Fibroblast of villous mesenchyme (primary cell): ENCODE measurements at regions not wholly inside any gene's neighbourhood (a gene's known extent, or its start where the extent isn't known, plus 50 kb on each side); places are given as distances from the start of the nearest gene placed in this dataset.

Experiments
- DNase-seq: peaks from one replicate; pipeline ENCODE4 v3.0.0-alpha.2; 2010; ENCODE audit warnings: low read depth
- H3K4me3 ChIP-seq: 2 replicates; pipeline ENCODE4 v1.5.1; 2011; ENCODE audit warnings: low read depth, mild to moderate bottlenecking, low read length
- TF ChIP-seq, protein P1 (sequence below): IDR thresholded peaks from 2 replicates; pipeline ENCODE4 v1.5.1; 2012; ENCODE audit warnings: low read depth, mild to moderate bottlenecking, low read length; ENCODE audit not compliant: insufficient read depth

DNA sequence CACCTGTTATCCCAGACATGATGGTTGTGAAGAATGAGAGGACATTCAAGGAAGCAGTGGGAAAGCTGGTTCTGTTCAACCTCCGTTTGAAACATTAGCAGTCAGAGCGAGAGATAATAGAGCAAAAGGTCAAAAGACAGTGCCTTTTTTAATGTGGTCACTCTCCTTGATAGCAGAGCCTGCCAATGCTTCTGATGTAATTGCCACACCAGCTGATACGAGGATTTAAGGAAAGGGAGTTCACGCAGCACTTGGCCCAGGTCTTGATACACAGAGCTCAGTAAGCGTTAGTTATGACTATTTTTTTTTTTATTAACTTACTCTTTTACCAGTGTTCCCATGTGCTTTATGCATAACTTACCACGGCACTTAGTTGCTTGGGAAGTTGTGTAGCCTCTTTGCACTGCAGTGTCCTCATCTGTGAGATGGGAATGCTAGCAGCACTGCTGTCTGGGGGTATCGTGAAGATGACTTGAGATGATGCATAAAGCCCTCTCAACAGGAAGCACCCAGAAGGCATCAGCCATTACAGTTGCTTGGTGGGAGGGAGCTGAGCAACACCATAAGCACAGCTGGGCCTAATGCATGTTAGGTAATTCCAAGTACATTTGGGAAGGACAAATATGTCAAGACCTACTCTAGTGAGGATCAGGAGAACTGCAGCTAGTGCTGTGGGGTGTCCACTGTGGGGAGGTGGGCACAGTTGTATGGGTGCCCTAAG is 123.3 kb upstream of the RASGRP1 start:
- DNase-seq, result no peak
- TF ChIP-seq, protein P1, sequence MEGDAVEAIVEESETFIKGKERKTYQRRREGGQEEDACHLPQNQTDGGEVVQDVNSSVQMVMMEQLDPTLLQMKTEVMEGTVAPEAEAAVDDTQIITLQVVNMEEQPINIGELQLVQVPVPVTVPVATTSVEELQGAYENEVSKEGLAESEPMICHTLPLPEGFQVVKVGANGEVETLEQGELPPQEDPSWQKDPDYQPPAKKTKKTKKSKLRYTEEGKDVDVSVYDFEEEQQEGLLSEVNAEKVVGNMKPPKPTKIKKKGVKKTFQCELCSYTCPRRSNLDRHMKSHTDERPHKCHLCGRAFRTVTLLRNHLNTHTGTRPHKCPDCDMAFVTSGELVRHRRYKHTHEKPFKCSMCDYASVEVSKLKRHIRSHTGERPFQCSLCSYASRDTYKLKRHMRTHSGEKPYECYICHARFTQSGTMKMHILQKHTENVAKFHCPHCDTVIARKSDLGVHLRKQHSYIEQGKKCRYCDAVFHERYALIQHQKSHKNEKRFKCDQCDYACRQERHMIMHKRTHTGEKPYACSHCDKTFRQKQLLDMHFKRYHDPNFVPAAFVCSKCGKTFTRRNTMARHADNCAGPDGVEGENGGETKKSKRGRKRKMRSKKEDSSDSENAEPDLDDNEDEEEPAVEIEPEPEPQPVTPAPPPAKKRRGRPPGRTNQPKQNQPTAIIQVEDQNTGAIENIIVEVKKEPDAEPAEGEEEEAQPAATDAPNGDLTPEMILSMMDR, result no peak
- no peak overlapping the region for H3K4me3 ChIP-seq

DNA sequence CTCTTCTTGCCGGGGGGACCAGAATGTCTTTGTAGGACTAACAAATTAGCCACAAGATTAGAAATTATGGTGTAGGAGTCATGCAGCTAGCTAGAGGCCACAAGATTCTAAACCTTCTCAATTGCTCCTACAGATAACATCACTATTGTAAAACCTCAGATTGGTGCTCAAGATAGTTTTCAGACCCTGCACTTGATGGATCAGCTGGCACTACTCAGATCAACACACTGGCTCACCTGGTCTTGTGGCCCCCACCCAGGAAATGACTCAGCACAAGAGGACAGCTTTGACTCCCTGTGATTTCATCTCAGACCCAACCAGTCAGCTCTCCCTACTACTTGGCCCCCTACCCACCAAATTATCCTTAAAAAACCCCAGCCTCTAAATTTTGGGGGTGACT is 124.1 kb upstream of the RASGRP1 start:
- H3K4me3 ChIP-seq, result no peak overlapping the region
- TF ChIP-seq, protein P1, result no peak
- DNase-seq, result no peak

DNA sequence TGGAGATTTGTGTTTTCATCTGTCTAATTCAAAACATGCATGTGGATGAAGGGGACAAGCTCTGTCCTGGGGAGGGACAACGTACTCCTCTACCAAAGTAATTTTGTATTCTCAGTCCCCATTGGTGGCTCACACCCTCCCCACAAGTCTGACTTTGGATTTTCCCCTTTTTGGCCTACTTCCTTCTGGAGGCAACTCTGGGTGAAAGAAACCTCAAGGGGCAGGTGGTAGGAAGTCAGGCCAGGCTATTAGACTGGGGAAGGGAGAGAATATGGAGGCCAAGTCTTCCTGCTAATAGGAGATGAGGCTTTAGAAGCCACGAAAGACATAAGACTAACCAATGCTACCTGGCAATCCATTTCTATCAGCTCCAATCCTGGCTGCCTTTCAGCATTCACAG is 124.9 kb upstream of the RASGRP1 start:
- H3K4me3 ChIP-seq, result no peak overlapping the region

DNA sequence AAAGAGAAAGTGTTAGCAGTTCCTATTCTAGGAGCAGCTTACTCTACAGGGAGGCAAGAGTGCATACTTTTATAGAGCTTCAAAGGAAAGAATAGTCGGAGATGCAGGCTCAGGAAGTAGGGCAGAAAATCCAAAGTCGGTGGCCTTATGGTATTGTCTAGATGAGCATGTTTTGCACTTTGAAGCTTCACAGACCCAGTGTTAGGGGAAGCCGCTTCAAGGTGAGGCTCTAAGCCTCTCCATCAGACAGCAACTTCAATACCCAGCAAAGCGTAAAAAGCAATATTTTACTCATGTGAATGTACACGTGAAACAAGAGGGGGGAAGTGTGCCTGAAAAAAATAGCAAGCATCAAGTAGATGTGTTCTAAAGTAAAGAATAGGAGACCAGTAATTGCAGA is 125.6 kb upstream of the RASGRP1 start:
- TF ChIP-seq, protein P1, result no peak
- no peak for DNase-seq
- H3K4me3 ChIP-seq, result no peak overlapping the region

More for the DNA sequence above, 124.9 kb upstream of the RASGRP1 start:
- TF ChIP-seq, protein P1, result no peak
- no peak for DNase-seq

DNA sequence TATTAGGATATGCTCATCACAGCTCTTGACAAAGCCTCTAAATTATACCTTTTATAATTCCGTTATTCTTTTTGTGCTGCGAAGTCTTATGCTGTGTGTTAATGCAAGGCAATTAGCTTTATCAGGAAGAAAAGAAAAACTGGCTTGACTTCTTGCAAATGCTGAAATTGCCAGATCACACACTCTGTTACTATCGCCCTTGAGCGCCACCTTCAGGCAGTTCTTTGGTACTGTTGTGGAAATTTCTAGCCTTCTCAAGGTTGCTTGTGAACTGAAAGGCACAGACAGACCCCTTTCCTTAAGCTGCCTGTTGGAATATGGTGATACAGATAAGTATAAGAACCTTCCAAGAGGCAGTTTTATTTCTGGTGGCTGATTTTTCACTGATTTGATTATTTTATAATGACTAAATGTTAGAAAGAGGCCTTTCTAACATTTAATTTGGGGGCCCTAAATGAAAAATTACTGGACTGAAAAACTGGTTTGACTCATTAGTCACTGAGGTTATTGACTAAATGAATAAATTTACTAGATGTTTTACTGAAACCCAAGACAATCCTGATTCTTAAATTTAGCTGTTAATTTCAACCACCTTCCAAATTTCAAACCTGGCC is 126.2 kb upstream of the RASGRP1 start:
- H3K4me3 ChIP-seq, result no peak overlapping the region
- TF ChIP-seq, protein P1, result peak; percentile 92
- DNase-seq, result peak; percentile 73

DNA sequence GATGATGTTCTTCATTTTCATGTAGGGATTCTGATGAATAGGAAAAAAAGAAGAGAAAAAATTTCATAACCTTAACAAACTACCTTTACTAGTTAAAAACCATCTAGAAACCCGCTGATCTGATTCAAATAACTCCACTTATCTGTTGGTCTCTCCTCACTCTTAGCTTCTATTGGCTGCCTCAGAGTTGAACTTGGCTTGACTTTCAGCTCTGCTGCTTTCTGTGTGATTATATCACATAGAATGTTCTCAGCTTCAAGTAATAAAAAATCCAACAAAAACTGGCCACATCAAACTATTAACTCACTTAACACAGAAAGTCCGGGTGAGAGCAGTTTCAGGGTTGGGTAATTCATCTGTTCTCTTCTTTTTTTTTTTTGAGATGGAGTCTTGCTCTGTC is 126.8 kb upstream of the RASGRP1 start:
- TF ChIP-seq, protein P1, result no peak
- DNase-seq, result no peak
- no peak overlapping the region for H3K4me3 ChIP-seq
